H1 (cell line): ENCODE measurements at regions not wholly inside any gene's neighbourhood (a gene's known extent, or its start where the extent isn't known, plus 50 kb on each side); places are given as distances from the start of the nearest gene placed in this dataset.

Source experiments
- ATF3 ChIP-seq: IDR thresholded peaks from 2 replicates; pipeline ENCODE4 v1.6.1; 2011; ENCODE audit warnings: low read depth, mild to moderate bottlenecking, low read length; ENCODE audit not compliant: insufficient read depth
- BACH1 ChIP-seq: IDR thresholded peaks from 2 replicates; pipeline ENCODE4 v1.6.1; 2012; ENCODE audit warnings: low read length, improper control_type of control experiment
- MAFK ChIP-seq: IDR thresholded peaks from 2 replicates; pipeline ENCODE4 v1.6.1; 2012; ENCODE audit warnings: low read depth, mild to moderate bottlenecking, improper control_type of control experiment, low read length
- NRF1 ChIP-seq: IDR thresholded peaks from 2 replicates; pipeline ENCODE4 v1.6.1; 2011; ENCODE audit warnings: mild to moderate bottlenecking, low read depth, low read length, improper control_type of control experiment
- RNF2 ChIP-seq: fragments of 200-900, 300-1000 bp; sonication (generic); IDR thresholded peaks from 2 replicates; pipeline ENCODE4 v1.7.1; 2016; ENCODE audit warnings: borderline replicate concordance, low read depth, mild to moderate bottlenecking, antibody characterized with exemption, low read length; ENCODE audit not compliant: poor library complexity, severe bottlenecking; ENCODE audit errors: missing control alignments
- SIX5 ChIP-seq: IDR thresholded peaks from 2 replicates; pipeline ENCODE4 v1.6.1; 2011; ENCODE audit warnings: mild to moderate bottlenecking, low read depth, low read length
- SP2 ChIP-seq: IDR thresholded peaks from 2 replicates; pipeline ENCODE4 v1.6.1; 2012; ENCODE audit warnings: mild to moderate bottlenecking, low read length, inconsistent platforms
- SP4 ChIP-seq: IDR thresholded peaks from 2 replicates; pipeline ENCODE4 v1.6.1; 2012; ENCODE audit warnings: low read length, inconsistent platforms
- TEAD4 ChIP-seq: IDR thresholded peaks from 2 replicates; pipeline ENCODE4 v1.6.1; 2012; ENCODE audit warnings: low read depth, low read length, inconsistent platforms, mixed read lengths

DNA sequence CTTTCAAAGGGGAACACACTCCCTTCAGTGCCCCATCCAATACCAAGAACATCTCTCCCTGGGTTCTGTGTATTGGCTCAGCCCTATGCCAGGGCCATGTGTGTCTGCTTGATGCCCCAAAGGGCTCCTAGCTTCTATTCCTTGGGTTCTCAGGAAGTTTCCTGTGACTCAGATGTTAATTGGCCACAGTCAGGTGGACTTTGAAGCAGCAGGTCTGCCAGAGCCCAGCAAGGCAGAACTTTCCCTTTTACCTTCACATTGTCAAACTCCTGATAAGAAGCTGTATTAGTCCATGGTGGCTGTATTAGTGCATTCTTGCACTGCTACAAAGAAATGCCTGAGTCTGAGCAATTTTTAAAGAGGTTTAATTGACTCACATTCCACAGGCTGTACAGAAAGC, 116.0 kb upstream of the PTPRT start (continued):
- TF ChIP-seq NRF1 (no peak), MAFK (no peak), SP2 (no peak), ATF3 (no peak), BACH1 (no peak), SP4 (no peak), SIX5 (no peak), RNF2 (no peak), TEAD4 (no peak)
- TF ChIP-seq, all 59 proteins: peak for 0
